ENCODE measurements at regions not wholly inside any gene's neighbourhood (a gene's known extent, or its start where the extent isn't known, plus 50 kb on each side); places are given as distances from the start of the nearest gene placed in this dataset.

DNA sequence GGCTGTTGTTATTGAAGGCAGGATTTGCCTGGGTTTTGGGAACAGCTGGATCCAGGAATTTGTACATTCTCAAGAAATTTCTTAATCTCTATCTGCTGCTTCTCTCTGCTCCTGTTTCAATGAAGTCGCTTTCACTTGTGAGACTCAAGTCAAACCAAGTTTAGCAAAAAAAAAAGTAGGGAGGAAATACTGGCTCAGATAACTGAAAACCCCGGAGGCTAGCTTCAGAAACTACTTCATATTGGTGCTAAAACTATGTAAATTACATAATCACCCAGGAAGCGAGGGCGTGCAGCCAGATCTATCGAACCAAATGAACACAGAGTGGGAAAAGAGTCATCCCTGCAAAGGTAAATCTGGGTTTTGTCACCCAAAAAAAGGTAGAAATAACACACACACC lies 68.3 kb upstream of the FICD start:
- TF ChIP-seq, protein P1, sequence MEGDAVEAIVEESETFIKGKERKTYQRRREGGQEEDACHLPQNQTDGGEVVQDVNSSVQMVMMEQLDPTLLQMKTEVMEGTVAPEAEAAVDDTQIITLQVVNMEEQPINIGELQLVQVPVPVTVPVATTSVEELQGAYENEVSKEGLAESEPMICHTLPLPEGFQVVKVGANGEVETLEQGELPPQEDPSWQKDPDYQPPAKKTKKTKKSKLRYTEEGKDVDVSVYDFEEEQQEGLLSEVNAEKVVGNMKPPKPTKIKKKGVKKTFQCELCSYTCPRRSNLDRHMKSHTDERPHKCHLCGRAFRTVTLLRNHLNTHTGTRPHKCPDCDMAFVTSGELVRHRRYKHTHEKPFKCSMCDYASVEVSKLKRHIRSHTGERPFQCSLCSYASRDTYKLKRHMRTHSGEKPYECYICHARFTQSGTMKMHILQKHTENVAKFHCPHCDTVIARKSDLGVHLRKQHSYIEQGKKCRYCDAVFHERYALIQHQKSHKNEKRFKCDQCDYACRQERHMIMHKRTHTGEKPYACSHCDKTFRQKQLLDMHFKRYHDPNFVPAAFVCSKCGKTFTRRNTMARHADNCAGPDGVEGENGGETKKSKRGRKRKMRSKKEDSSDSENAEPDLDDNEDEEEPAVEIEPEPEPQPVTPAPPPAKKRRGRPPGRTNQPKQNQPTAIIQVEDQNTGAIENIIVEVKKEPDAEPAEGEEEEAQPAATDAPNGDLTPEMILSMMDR (conservative IDR thresholded peaks at IDR 0.05; ENCODE audit: low read length), result no peak
- TF ChIP-seq EZH2phosphoT487 (IDR thresholded peaks at IDR 0.05; ENCODE audit: borderline replicate concordance, low read depth, low read length), result no peak
